ENCODE measurements at regions not wholly inside any gene's neighbourhood (a gene's known extent, or its start where the extent isn't known, plus 50 kb on each side); places are given as distances from the start of the nearest gene placed in this dataset.

DNA sequence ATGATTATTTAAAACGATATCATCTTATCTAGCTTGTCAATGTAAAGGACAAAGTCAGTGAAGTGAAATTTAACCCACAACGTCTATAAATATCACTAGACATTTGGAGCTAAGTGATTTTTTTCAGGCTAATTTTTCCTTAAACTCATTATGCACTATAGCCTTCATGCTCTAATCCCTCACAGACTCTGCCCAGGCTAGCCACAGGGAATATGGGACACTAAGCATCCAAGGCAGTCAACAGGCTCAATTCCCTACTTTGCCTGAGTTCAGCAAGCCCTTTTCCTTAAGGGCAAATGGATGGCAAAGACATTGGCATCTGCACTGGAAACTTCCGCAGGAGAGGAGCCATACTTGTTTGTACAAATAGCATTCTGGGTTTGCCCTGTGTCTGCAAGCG is 577.0 kb downstream of the LMO4 start:
- no peak overlapping the region for H3K27ac ChIP-seq (ENCODE audit: low read length)
- H3K4me3 ChIP-seq (ENCODE audit: control insufficient read depth in 1 of 2, extremely low read depth in 1 of 2, low read length in 1 of 2) = no peak overlapping the region
- no peaks in the 10 kb centered on the region for H3K9me3 ChIP-seq
- no peak overlapping the region for H3K4me3 Mint-ChIP-seq
- POLR2A ChIA-PET = no interaction called here
- ATAC-seq (replicated peaks in 1 of 4) = no peak
- H3K4me1 Mint-ChIP-seq = peaks cover 0 to 2% (median 0%) of the 10 kb centered on the region in 3 donors
- no peaks in the 10 kb centered on the region for H3K36me3 ChIP-seq (ENCODE audit: control insufficient read depth in 2 of 2, extremely low read depth in 1 of 2, insufficient read depth in 1 of 2, low read length in 1 of 2)
- H3K9me3 Mint-ChIP-seq = no peaks in the 10 kb centered on the region
- H3K4me1 ChIP-seq (ENCODE audit: control insufficient read depth in 1 of 2, extremely low read depth in 1 of 2, insufficient read depth in 2 of 2, low read length in 2 of 2) = peaks cover 0 to 19% of the 10 kb centered on the region in 2 experiments
- no peak for DNase-seq
- no peak overlapping the region for H3K27ac Mint-ChIP-seq
- CTCF ChIA-PET = no interaction called here
- peaks cover 4% of the 10 kb centered on the region in 2 donors for H3K27me3 Mint-ChIP-seq
- H3K36me3 Mint-ChIP-seq = no peaks in the 10 kb centered on the region
- no peaks in the 10 kb centered on the region for H3K27me3 ChIP-seq (replicated peaks in 1 of 2; ENCODE audit: control insufficient read depth in 2 of 2, extremely low read depth in 1 of 2, insufficient read depth in 2 of 2, low read length in 1 of 2)
- WGBS (ENCODE audit: insufficient coverage) = 95% methylated on average over 2 of the region's 4 CpGs

DNA sequence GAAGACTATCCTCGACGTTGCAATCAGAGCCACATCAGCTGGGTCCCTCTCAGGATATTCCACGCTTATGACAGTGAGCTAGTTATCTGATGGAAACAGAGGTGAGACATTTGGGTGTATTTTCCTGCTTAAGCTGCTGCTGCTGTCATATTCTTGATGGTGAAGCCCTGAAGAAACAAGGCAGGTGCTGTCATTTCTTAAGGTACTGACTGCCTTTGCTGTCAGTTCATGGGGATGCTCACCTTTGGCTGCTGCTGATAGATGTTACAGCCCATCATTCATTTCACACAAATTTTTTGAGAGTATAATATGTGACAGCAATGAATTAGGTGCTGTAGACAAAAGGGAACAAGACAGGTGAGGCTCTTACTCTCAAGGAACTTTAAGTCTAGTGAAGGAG is 577.4 kb downstream of the LMO4 start:
- Mint-ChIP-seq H3K27ac (no peak overlapping the region), H3K4me3 (no peak overlapping the region), H3K36me3 (no peaks in the 10 kb centered on the region), H3K27me3 (peaks cover 2 to 3% of the 10 kb centered on the region in 2 donors), H3K9me3 (peaks cover 0 to under 1% (median 0%) of the 10 kb centered on the region in 3 donors), H3K4me1 (peaks cover 0 to 2% (median 0%) of the 10 kb centered on the region in 3 donors)
- 97% methylated on average over 3 of the region's 3 CpGs for WGBS (ENCODE audit: insufficient coverage)
- POLR2A ChIA-PET = no interaction called here
- Histone ChIP-seq H3K27me3 (replicated peaks in 1 of 2; ENCODE audit: control insufficient read depth in 2 of 2, extremely low read depth in 1 of 2, insufficient read depth in 2 of 2, low read length in 1 of 2) (no peaks in the 10 kb centered on the region), H3K4me1 (ENCODE audit: control insufficient read depth in 1 of 2, extremely low read depth in 1 of 2, insufficient read depth in 2 of 2, low read length in 2 of 2) (peaks cover 0 to 15% of the 10 kb centered on the region in 2 experiments), H3K36me3 (ENCODE audit: control insufficient read depth in 2 of 2, extremely low read depth in 1 of 2, insufficient read depth in 1 of 2, low read length in 1 of 2) (no peaks in the 10 kb centered on the region), H3K27ac (ENCODE audit: low read length) (no peak overlapping the region), H3K4me3 (ENCODE audit: control insufficient read depth in 1 of 2, extremely low read depth in 1 of 2, low read length in 1 of 2) (no peak overlapping the region), H3K9me3 (no peaks in the 10 kb centered on the region)
- CTCF ChIA-PET = no interaction called here
- DNase-seq = no peak
- no peak for ATAC-seq (replicated peaks in 1 of 4)

DNA sequence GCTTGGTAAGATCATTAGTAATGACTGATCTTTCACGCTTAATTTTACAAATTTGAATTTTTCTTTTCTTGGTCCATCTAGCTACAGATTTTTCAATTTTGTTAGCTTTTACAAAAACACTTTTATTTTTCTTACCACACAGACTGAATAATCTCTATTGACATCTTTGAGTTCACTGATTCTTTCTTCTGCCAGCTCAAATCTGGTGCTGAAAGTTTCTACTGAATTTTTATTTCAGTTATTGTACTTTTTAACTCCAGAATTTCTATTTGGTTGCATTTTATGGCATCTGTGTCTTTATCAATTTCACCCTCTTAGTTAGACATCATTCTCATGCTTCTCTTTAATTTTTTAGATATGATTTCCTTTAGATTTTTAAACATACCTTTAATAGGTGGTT is 584.7 kb downstream of the LMO4 start:
- H3K27ac Mint-ChIP-seq = no peak overlapping the region
- H3K27me3 Mint-ChIP-seq = peaks cover 6 to 8% of the 10 kb centered on the region in 2 donors
- H3K9me3 ChIP-seq = peaks cover 2% of the 10 kb centered on the region
- no peak overlapping the region for H3K27ac ChIP-seq (ENCODE audit: low read length)
- no peaks in the 10 kb centered on the region for H3K27me3 ChIP-seq (replicated peaks in 1 of 2; ENCODE audit: control insufficient read depth in 2 of 2, extremely low read depth in 1 of 2, insufficient read depth in 2 of 2, low read length in 1 of 2)
- H3K4me1 ChIP-seq (ENCODE audit: control insufficient read depth in 1 of 2, extremely low read depth in 1 of 2, insufficient read depth in 2 of 2, low read length in 2 of 2) = no peaks in the 10 kb centered on the region
- H3K4me3 ChIP-seq (ENCODE audit: control insufficient read depth in 1 of 2, extremely low read depth in 1 of 2, low read length in 1 of 2) = no peak overlapping the region
- H3K9me3 Mint-ChIP-seq = peaks cover 0 to 18% (median 15%) of the 10 kb centered on the region in 3 donors
- DNase-seq = no peak
- ChIA-PET CTCF (no interaction called here), POLR2A (no interaction called here)
- WGBS (ENCODE audit: insufficient coverage) = no CpG with 5 or more reads among the region's 1 CpG
- no peaks in the 10 kb centered on the region for H3K36me3 ChIP-seq (ENCODE audit: control insufficient read depth in 2 of 2, extremely low read depth in 1 of 2, insufficient read depth in 1 of 2, low read length in 1 of 2)
- H3K4me1 Mint-ChIP-seq = no peaks in the 10 kb centered on the region
- no peak overlapping the region for H3K4me3 Mint-ChIP-seq
- no peak for ATAC-seq (replicated peaks in 1 of 4)
- H3K36me3 Mint-ChIP-seq = no peaks in the 10 kb centered on the region

DNA sequence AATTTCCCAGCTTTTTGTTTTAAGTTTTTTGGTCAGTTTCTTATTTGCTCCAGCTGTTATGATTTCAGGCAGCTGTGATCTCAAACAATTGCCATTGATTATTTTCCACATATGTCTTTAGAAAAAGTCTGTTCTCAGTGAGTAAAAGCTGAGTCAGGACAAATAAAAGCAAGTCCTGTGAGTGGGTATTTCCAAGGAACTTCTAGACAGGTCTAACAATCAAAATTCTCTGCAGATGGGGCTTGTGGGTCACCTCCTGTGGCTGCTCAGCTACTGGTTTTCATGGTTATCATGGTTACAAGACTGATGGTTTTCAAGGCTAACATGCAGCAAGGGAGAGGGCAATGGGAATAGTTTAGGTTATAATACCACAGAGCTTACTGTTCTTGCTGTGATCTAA is 585.7 kb downstream of the LMO4 start:
- Histone ChIP-seq H3K9me3 (peaks cover 2% of the 10 kb centered on the region), H3K4me3 (ENCODE audit: control insufficient read depth in 1 of 2, extremely low read depth in 1 of 2, low read length in 1 of 2) (no peak overlapping the region), H3K4me1 (ENCODE audit: control insufficient read depth in 1 of 2, extremely low read depth in 1 of 2, insufficient read depth in 2 of 2, low read length in 2 of 2) (no peaks in the 10 kb centered on the region), H3K36me3 (ENCODE audit: control insufficient read depth in 2 of 2, extremely low read depth in 1 of 2, insufficient read depth in 1 of 2, low read length in 1 of 2) (no peaks in the 10 kb centered on the region), H3K27ac (ENCODE audit: low read length) (no peak overlapping the region), H3K27me3 (replicated peaks in 1 of 2; ENCODE audit: control insufficient read depth in 2 of 2, extremely low read depth in 1 of 2, insufficient read depth in 2 of 2, low read length in 1 of 2) (no peaks in the 10 kb centered on the region)
- ATAC-seq (replicated peaks in 1 of 4) (no peak), DNase-seq (no peak)
- H3K9me3 Mint-ChIP-seq = peaks cover 0 to 18% (median 15%) of the 10 kb centered on the region in 3 donors
- H3K4me3 Mint-ChIP-seq = no peak overlapping the region
- ChIA-PET POLR2A (no interaction called here), CTCF (no interaction called here)
- H3K27ac Mint-ChIP-seq = no peak overlapping the region
- no peaks in the 10 kb centered on the region for H3K36me3 Mint-ChIP-seq
- no peaks in the 10 kb centered on the region for H3K4me1 Mint-ChIP-seq
- H3K27me3 Mint-ChIP-seq = peaks cover 6 to 8% of the 10 kb centered on the region in 2 donors

DNA sequence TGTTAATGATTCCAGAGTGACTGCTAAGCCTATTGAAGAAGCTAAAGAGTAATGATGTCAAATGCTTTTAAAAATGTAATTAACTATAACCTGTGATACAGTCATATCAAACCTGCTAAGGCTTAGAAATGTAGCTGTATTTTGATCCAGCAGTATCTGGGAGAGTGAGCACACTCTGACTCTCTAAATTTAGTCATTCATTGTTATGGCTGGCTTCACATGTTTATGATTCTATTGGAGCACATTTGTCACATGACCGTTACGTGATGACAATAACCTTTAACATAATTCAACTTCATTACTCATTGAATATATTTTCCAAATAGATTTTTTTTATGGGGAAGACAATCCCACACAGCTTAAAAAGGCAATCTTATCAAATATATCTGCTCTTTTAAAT is 587.1 kb downstream of the LMO4 start:
- ChIA-PET POLR2A (no interaction called here), CTCF (no interaction called here)
- peaks cover 0 to 18% (median 15%) of the 10 kb centered on the region in 3 donors for H3K9me3 Mint-ChIP-seq
- Histone ChIP-seq H3K4me3 (ENCODE audit: control insufficient read depth in 1 of 2, extremely low read depth in 1 of 2, low read length in 1 of 2) (no peak overlapping the region), H3K27ac (ENCODE audit: low read length) (no peak overlapping the region), H3K27me3 (replicated peaks in 1 of 2; ENCODE audit: control insufficient read depth in 2 of 2, extremely low read depth in 1 of 2, insufficient read depth in 2 of 2, low read length in 1 of 2) (no peaks in the 10 kb centered on the region), H3K9me3 (peaks cover 2% of the 10 kb centered on the region), H3K4me1 (ENCODE audit: control insufficient read depth in 1 of 2, extremely low read depth in 1 of 2, insufficient read depth in 2 of 2, low read length in 2 of 2) (no peaks in the 10 kb centered on the region), H3K36me3 (ENCODE audit: control insufficient read depth in 2 of 2, extremely low read depth in 1 of 2, insufficient read depth in 1 of 2, low read length in 1 of 2) (no peaks in the 10 kb centered on the region)
- ATAC-seq (replicated peaks in 1 of 4) (no peak), DNase-seq (no peak)
- no peak overlapping the region for H3K4me3 Mint-ChIP-seq
- H3K27ac Mint-ChIP-seq = no peak overlapping the region
- H3K27me3 Mint-ChIP-seq = peaks cover 6 to 8% of the 10 kb centered on the region in 2 donors
- WGBS (ENCODE audit: insufficient coverage) = no CpG with 5 or more reads among the region's 2 CpGs
- H3K4me1 Mint-ChIP-seq = no peaks in the 10 kb centered on the region
- H3K36me3 Mint-ChIP-seq = no peaks in the 10 kb centered on the region

- H3K9me3 Mint-ChIP-seq = peaks cover 0 to 15% (median 14%) of the 10 kb centered on the region in 3 donors
- Histone ChIP-seq H3K9me3 (peaks cover 2% of the 10 kb centered on the region), H3K4me1 (ENCODE audit: control insufficient read depth in 1 of 2, extremely low read depth in 1 of 2, insufficient read depth in 2 of 2, low read length in 2 of 2) (no peaks in the 10 kb centered on the region), H3K4me3 (ENCODE audit: control insufficient read depth in 1 of 2, extremely low read depth in 1 of 2, low read length in 1 of 2) (no peak overlapping the region), H3K27me3 (replicated peaks in 1 of 2; ENCODE audit: control insufficient read depth in 2 of 2, extremely low read depth in 1 of 2, insufficient read depth in 2 of 2, low read length in 1 of 2) (no peaks in the 10 kb centered on the region), H3K36me3 (ENCODE audit: control insufficient read depth in 2 of 2, extremely low read depth in 1 of 2, insufficient read depth in 1 of 2, low read length in 1 of 2) (no peaks in the 10 kb centered on the region), H3K27ac (ENCODE audit: low read length) (no peak overlapping the region)
- H3K36me3 Mint-ChIP-seq = no peaks in the 10 kb centered on the region
- no peaks in the 10 kb centered on the region for H3K4me1 Mint-ChIP-seq
- peaks cover 6 to 8% of the 10 kb centered on the region in 2 donors for H3K27me3 Mint-ChIP-seq
- H3K27ac Mint-ChIP-seq = no peak overlapping the region
- no CpG with 5 or more reads among the region's 3 CpGs for WGBS (ENCODE audit: insufficient coverage)
- no peak overlapping the region for H3K4me3 Mint-ChIP-seq
- DNase-seq (no peak), ATAC-seq (replicated peaks in 1 of 4) (no peak)
- ChIA-PET POLR2A (no interaction called here), CTCF (interaction anchor here in 1 of 2 donors (0.7 kb wide), 1 partner anchor 98 kb away, joined by 4 read pairs; no protein-coding TSS in a partner anchor)
Observed at GRCh38 chr1:87916965-87917364, 588.3 kb downstream of the LMO4 start.

GRCh38 chr1:87918398-87918797 is 589.7 kb downstream of the LMO4 start:
- no peaks in the 10 kb centered on the region for H3K27me3 ChIP-seq (replicated peaks in 1 of 2; ENCODE audit: control insufficient read depth in 2 of 2, extremely low read depth in 1 of 2, insufficient read depth in 2 of 2, low read length in 1 of 2)
- Mint-ChIP-seq H3K27me3 (peaks cover 6 to 8% of the 10 kb centered on the region in 2 donors), H3K4me1 (no peaks in the 10 kb centered on the region), H3K36me3 (no peaks in the 10 kb centered on the region), H3K27ac (no peak overlapping the region), H3K4me3 (no peak overlapping the region), H3K9me3 (peaks cover 0 to 8% (median 7%) of the 10 kb centered on the region in 3 donors)
- H3K36me3 ChIP-seq (ENCODE audit: control insufficient read depth in 2 of 2, extremely low read depth in 1 of 2, insufficient read depth in 1 of 2, low read length in 1 of 2) = no peaks in the 10 kb centered on the region
- no peaks in the 10 kb centered on the region for H3K4me1 ChIP-seq (ENCODE audit: control insufficient read depth in 1 of 2, extremely low read depth in 1 of 2, insufficient read depth in 2 of 2, low read length in 2 of 2)
- H3K4me3 ChIP-seq (ENCODE audit: control insufficient read depth in 1 of 2, extremely low read depth in 1 of 2, low read length in 1 of 2) = no peak overlapping the region
- ChIA-PET CTCF (no interaction called here), POLR2A (no interaction called here)
- no peak overlapping the region for H3K27ac ChIP-seq (ENCODE audit: low read length)
- DNase-seq = no peak
- no peaks in the 10 kb centered on the region for H3K9me3 ChIP-seq
- no CpG with 5 or more reads among the region's 1 CpG for WGBS (ENCODE audit: insufficient coverage)
- ATAC-seq (replicated peaks in 1 of 4) = no peak
